ENCODE measurements at regions not wholly inside any gene's neighbourhood (a gene's known extent, or its start where the extent isn't known, plus 50 kb on each side); places are given as distances from the start of the nearest gene placed in this dataset.
"Not testable (repeated sequence)": the region's sequence is repeated elsewhere in the genome, so short reads cannot be mapped to it uniquely, and the experiment has no call there.

GRCh38 chr21:13969853-13970252 lies 240.9 kb downstream of the LIPI start:
- H3K9ac ChIP-seq (ENCODE audit: low read depth, low read length); H3K27ac ChIP-seq (ENCODE audit: low read depth, low read length); H3K4me3 ChIP-seq (ENCODE audit: low read depth, low read length); H3K36me3 ChIP-seq (ENCODE audit: control insufficient read depth, insufficient read depth, low read length); H3K27me3 ChIP-seq (ENCODE audit: control insufficient read depth, insufficient read depth, low read length); H3K4me1 ChIP-seq (ENCODE audit: control insufficient read depth, insufficient read depth, low read length): not testable (repeated sequence)
- peaks cover 13% of the 10 kb centered on the region; the same call in 1 of the 2 replicates for H3K9me3 ChIP-seq (ENCODE audit: control insufficient read depth, insufficient read depth, low read length)

DNA sequence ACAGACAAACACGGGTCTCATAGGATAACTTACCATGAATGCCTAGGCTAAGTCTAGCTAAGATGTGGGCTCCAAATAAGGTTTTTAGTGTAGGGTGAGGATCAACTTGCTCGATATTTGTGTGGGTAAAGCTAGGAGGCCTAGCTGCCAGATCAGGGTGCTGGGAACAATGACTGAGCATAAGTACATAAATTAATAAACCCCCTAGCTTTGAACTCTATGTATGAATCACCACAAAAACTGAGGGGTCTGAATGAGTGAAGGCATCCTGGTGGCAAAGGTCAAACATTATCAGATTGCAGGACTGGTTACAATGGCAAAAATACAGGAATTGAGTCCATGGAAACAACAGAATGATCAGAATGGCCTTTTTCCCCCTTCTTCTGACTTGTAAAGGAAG lies 241.8 kb downstream of the LIPI start:
- not testable (repeated sequence) for H3K9ac ChIP-seq (ENCODE audit: low read depth, low read length); H3K36me3 ChIP-seq (ENCODE audit: control insufficient read depth, insufficient read depth, low read length); H3K27me3 ChIP-seq (ENCODE audit: control insufficient read depth, insufficient read depth, low read length); H3K4me3 ChIP-seq (ENCODE audit: low read depth, low read length); H3K4me1 ChIP-seq (ENCODE audit: control insufficient read depth, insufficient read depth, low read length); H3K27ac ChIP-seq (ENCODE audit: low read depth, low read length)
- peaks cover 13% of the 10 kb centered on the region; the same call in 1 of the 2 replicates for H3K9me3 ChIP-seq (ENCODE audit: control insufficient read depth, insufficient read depth, low read length)

GRCh38 chr21:13963259-13963658 lies 247.5 kb downstream of the LIPI start:
- H3K4me3 ChIP-seq (ENCODE audit: low read depth, low read length); H3K27me3 ChIP-seq (ENCODE audit: control insufficient read depth, insufficient read depth, low read length); H3K36me3 ChIP-seq (ENCODE audit: control insufficient read depth, insufficient read depth, low read length); H3K9ac ChIP-seq (ENCODE audit: low read depth, low read length); H3K27ac ChIP-seq (ENCODE audit: low read depth, low read length); H3K4me1 ChIP-seq (ENCODE audit: control insufficient read depth, insufficient read depth, low read length): not testable (repeated sequence)
- H3K9me3 ChIP-seq (ENCODE audit: control insufficient read depth, insufficient read depth, low read length), result peaks cover 15% of the 10 kb centered on the region

- Histone ChIP-seq H3K4me1 (ENCODE audit: control insufficient read depth, insufficient read depth, low read length) (no peaks in the 10 kb centered on the region), H3K36me3 (ENCODE audit: control insufficient read depth, insufficient read depth, low read length) (no peaks in the 10 kb centered on the region), H3K9me3 (ENCODE audit: control insufficient read depth, insufficient read depth, low read length) (peaks cover 35% of the 10 kb centered on the region), H3K4me3 (ENCODE audit: low read depth, low read length) (no peak overlapping the region), H3K27me3 (ENCODE audit: control insufficient read depth, insufficient read depth, low read length) (no peaks in the 10 kb centered on the region), H3K27ac (ENCODE audit: low read depth, low read length) (no peak overlapping the region), H3K9ac (ENCODE audit: low read depth, low read length) (no peak overlapping the region)
Observed at GRCh38 chr21:13937236-13937635, 273.5 kb downstream of the LIPI start.

- H3K27me3 ChIP-seq (ENCODE audit: control insufficient read depth, insufficient read depth, low read length); H3K36me3 ChIP-seq (ENCODE audit: control insufficient read depth, insufficient read depth, low read length); H3K27ac ChIP-seq (ENCODE audit: low read depth, low read length); H3K9ac ChIP-seq (ENCODE audit: low read depth, low read length); H3K4me1 ChIP-seq (ENCODE audit: control insufficient read depth, insufficient read depth, low read length); H3K4me3 ChIP-seq (ENCODE audit: low read depth, low read length): not testable (repeated sequence)
- H3K9me3 ChIP-seq (ENCODE audit: control insufficient read depth, insufficient read depth, low read length), result peaks cover 35% of the 10 kb centered on the region
Observed at GRCh38 chr21:13936033-13936937, 274.5 kb downstream of the LIPI start.

DNA sequence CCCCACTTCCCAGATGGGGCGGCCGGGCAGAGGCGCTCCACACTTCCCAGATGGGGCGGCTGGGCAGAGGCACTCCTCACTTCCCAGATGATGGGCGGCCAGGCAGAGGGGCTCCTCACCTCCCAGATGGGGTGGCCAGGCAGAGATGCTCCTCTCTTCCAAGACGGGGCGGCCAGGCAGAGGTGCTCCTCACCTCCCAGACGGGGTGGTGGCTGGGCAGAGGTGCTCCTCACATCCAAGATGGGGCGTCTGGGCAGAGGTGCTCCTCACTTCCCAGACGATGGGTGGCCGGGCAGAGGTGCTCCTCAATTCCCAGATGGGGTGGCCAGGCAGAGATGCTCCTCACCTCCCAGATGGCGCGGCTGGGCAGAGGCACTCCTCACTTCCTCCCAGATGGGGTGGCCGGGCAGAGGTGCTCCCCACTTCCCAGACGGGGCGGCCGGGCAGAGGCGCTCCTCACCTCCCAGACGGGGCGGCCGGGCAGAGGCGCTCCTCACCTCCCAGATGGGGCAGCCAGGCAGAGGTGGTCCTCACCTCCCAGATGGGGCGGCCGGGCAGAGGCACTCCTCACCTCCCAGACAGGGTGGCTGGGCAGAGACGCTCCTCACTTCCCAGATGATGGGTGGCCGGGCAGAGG lies 275.2 kb downstream of the LIPI start:
- H3K4me1 ChIP-seq (ENCODE audit: control insufficient read depth, insufficient read depth, low read length); H3K27me3 ChIP-seq (ENCODE audit: control insufficient read depth, insufficient read depth, low read length); H3K27ac ChIP-seq (ENCODE audit: low read depth, low read length); H3K36me3 ChIP-seq (ENCODE audit: control insufficient read depth, insufficient read depth, low read length); H3K4me3 ChIP-seq (ENCODE audit: low read depth, low read length); H3K9ac ChIP-seq (ENCODE audit: low read depth, low read length): not testable (repeated sequence)
- H3K9me3 ChIP-seq (ENCODE audit: control insufficient read depth, insufficient read depth, low read length), result peaks cover 36% of the 10 kb centered on the region

DNA sequence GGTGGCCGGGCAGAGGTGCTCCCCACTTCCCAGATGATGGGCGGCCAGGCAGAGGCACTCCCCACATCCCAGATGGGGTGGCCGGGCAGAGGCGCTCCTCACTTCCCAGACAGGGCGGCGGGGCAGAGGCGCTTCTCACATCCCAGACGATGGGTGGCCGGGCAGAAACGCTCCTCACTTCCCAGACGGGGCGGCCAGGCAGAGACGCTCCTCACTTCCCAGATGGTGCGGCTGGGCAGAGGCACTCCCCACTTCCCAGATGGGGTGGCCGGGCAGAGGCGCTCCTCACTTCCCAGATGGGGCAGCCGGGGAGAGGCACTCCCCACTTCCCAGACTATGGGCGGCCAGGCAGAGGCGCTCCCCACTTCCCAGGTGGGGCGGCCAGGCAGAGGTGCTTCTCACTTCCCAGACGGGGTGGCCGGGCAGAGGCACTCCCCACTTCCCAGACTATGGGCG lies 275.8 kb downstream of the LIPI start:
- not testable (repeated sequence) for H3K36me3 ChIP-seq (ENCODE audit: control insufficient read depth, insufficient read depth, low read length); H3K4me3 ChIP-seq (ENCODE audit: low read depth, low read length); H3K27ac ChIP-seq (ENCODE audit: low read depth, low read length); H3K4me1 ChIP-seq (ENCODE audit: control insufficient read depth, insufficient read depth, low read length); H3K9ac ChIP-seq (ENCODE audit: low read depth, low read length); H3K27me3 ChIP-seq (ENCODE audit: control insufficient read depth, insufficient read depth, low read length)
- H3K9me3 ChIP-seq (ENCODE audit: control insufficient read depth, insufficient read depth, low read length), result peaks cover 31% of the 10 kb centered on the region; the same call in 1 of the 2 replicates

DNA sequence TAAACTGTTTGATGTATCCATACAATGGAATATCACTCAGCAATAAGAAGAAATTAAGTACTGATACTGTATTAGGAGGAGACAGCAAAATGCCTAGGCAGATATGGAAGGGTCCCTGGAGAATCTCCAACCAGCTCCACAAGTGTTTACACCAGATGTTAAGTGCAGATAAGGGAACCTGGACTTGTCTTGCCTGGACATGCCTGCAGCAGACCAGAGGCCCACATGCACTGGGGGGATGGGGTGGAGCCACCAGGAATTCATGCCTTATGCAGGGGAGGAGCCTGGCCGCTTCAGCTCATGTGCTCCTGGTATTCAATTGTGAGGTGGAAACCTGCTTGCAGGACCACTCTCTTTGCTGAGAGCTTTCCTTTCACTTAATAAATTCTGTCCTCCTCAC lies 287.6 kb downstream of the LIPI start:
- H3K27me3 ChIP-seq (ENCODE audit: control insufficient read depth, insufficient read depth, low read length); H3K27ac ChIP-seq (ENCODE audit: low read depth, low read length); H3K4me3 ChIP-seq (ENCODE audit: low read depth, low read length); H3K9ac ChIP-seq (ENCODE audit: low read depth, low read length); H3K9me3 ChIP-seq (ENCODE audit: control insufficient read depth, insufficient read depth, low read length); H3K4me1 ChIP-seq (ENCODE audit: control insufficient read depth, insufficient read depth, low read length); H3K36me3 ChIP-seq (ENCODE audit: control insufficient read depth, insufficient read depth, low read length): not testable (repeated sequence)

DNA sequence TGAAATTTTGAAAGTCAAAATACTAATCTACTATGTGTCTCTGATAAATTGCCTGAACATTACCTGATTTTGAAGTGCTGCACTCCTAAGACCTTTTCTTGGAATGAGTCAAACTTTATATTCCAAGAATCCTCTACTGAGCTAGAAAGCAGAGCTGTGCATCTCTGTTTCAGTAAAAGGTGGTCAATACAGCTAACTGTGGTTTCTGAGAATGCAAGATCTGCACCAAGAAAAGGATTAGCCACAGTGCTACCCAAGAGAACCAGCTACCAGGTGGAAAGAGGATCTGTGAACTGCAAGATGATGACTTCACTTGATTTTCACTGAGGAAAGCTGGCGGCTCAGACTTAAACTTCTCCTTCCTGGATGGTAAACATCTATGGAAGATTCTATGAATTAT lies 289.3 kb downstream of the LIPI start:
- not testable (repeated sequence) for H3K27me3 ChIP-seq (ENCODE audit: control insufficient read depth, insufficient read depth, low read length); H3K9me3 ChIP-seq (ENCODE audit: control insufficient read depth, insufficient read depth, low read length); H3K27ac ChIP-seq (ENCODE audit: low read depth, low read length); H3K36me3 ChIP-seq (ENCODE audit: control insufficient read depth, insufficient read depth, low read length); H3K9ac ChIP-seq (ENCODE audit: low read depth, low read length); H3K4me1 ChIP-seq (ENCODE audit: control insufficient read depth, insufficient read depth, low read length); H3K4me3 ChIP-seq (ENCODE audit: low read depth, low read length)

DNA sequence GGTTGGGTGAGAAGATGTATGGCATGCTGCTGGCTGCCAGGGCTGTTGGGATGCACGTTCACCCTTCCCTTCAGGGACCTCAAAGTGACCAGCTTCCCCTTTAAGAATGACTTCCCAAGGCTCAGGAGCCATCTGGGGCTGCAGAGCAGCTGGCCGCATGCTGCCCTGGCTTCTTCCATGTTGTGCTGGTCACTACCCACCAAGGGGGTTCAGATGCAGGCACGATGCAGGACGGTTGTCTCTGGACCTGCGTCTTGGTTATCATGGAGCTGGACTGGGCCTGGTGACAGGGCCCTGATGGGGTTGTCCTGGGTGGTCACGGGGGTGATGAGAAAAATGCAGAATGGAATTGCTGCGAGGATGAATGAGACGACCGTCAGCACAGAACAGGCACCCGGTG lies 297.8 kb downstream of the POTED start:
- H3K9ac ChIP-seq (ENCODE audit: low read depth, low read length); H3K27me3 ChIP-seq (ENCODE audit: control insufficient read depth, insufficient read depth, low read length); H3K36me3 ChIP-seq (ENCODE audit: control insufficient read depth, insufficient read depth, low read length); H3K4me1 ChIP-seq (ENCODE audit: control insufficient read depth, insufficient read depth, low read length); H3K27ac ChIP-seq (ENCODE audit: low read depth, low read length); H3K4me3 ChIP-seq (ENCODE audit: low read depth, low read length): not testable (repeated sequence)
- peaks cover 23% of the 10 kb centered on the region for H3K9me3 ChIP-seq (ENCODE audit: control insufficient read depth, insufficient read depth, low read length)

GRCh38 chr21:13896596-13897247 lies 287.1 kb downstream of the POTED start:
- not testable (repeated sequence) for H3K36me3 ChIP-seq (ENCODE audit: control insufficient read depth, insufficient read depth, low read length); H3K27me3 ChIP-seq (ENCODE audit: control insufficient read depth, insufficient read depth, low read length); H3K9ac ChIP-seq (ENCODE audit: low read depth, low read length); H3K27ac ChIP-seq (ENCODE audit: low read depth, low read length); H3K4me3 ChIP-seq (ENCODE audit: low read depth, low read length); H3K4me1 ChIP-seq (ENCODE audit: control insufficient read depth, insufficient read depth, low read length)
- peaks cover 19% of the 10 kb centered on the region for H3K9me3 ChIP-seq (ENCODE audit: control insufficient read depth, insufficient read depth, low read length)
